ENCODE measurements at regions not wholly inside any gene's neighbourhood (a gene's known extent, or its start where the extent isn't known, plus 50 kb on each side); places are given as distances from the start of the nearest gene placed in this dataset.

- Histone ChIP-seq H3K27me3 (ENCODE audit: insufficient read depth, low read length, poor library complexity, severe bottlenecking) (no peaks in the 10 kb centered on the region), H3F3A (ENCODE audit: low read depth) (no peaks in the 10 kb centered on the region), H3K4me1 (ENCODE audit: insufficient read depth, low read length, poor library complexity, severe bottlenecking) (no peaks in the 10 kb centered on the region), H3K79me2 (ENCODE audit: insufficient read depth, low read length) (no peaks in the 10 kb centered on the region), H3K9ac (ENCODE audit: low read depth, low read length, poor library complexity, severe bottlenecking) (no peak overlapping the region), H3K4me2 (ENCODE audit: low read depth, low read length, poor library complexity, severe bottlenecking) (no peak overlapping the region), H3K4me3 (ENCODE audit: low read length, poor library complexity, severe bottlenecking) (no peak overlapping the region), H4K20me1 (ENCODE audit: insufficient read depth, low read length, poor library complexity, severe bottlenecking) (no peaks in the 10 kb centered on the region), H3K36me3 (ENCODE audit: insufficient read depth, low read length) (no peaks in the 10 kb centered on the region), H3K9me3 (ENCODE audit: insufficient read depth, low read depth, low read length) (no peaks in the 10 kb centered on the region), H3K9me2 (replicated peaks; ENCODE audit: low read depth, low read length) (no peaks in the 10 kb centered on the region), H2AFZ (ENCODE audit: low read length) (no peak overlapping the region)
- no peak for TF ChIP-seq EZH2phosphoT487 (IDR thresholded peaks at IDR 0.05; ENCODE audit: borderline replicate concordance)
- no peak for TF ChIP-seq CTCF (conservative IDR thresholded peaks at IDR 0.05; ENCODE audit: low read length)
These were observed 127.5 kb downstream of the LIG4 start for GRCh38 chr13:108087810-108088209.

DNA sequence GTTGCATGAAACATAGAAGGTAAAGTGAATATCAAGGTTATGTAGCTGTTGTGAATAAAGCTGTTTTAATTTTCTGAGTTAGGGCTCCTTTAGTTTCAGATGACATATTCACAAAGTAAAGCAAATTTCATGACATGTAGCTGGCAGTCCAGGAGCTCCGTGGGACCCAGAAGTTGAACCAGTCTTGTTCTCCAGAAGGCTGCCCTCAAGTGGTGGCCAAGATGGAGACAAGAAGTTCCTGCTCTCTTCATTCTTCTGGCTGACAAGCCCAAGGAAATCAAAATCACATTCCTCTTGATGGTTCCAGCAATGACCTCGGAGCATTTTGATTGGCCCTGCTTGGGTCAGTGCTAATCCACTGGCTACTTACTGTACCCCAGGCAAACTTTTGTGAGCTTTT, 128.7 kb downstream of the LIG4 start:
- Histone ChIP-seq H3K9me3 (ENCODE audit: insufficient read depth, low read depth, low read length) (no peaks in the 10 kb centered on the region), H3K9me2 (replicated peaks; ENCODE audit: low read depth, low read length) (no peaks in the 10 kb centered on the region), H3K4me2 (ENCODE audit: low read depth, low read length, poor library complexity, severe bottlenecking) (no peak overlapping the region), H3K4me3 (ENCODE audit: low read length, poor library complexity, severe bottlenecking) (no peak overlapping the region), H3K27me3 (ENCODE audit: insufficient read depth, low read length, poor library complexity, severe bottlenecking) (no peaks in the 10 kb centered on the region), H4K20me1 (ENCODE audit: insufficient read depth, low read length, poor library complexity, severe bottlenecking) (no peaks in the 10 kb centered on the region), H2AFZ (ENCODE audit: low read length) (no peak overlapping the region), H3K36me3 (ENCODE audit: insufficient read depth, low read length) (no peaks in the 10 kb centered on the region), H3K9ac (ENCODE audit: low read depth, low read length, poor library complexity, severe bottlenecking) (no peak overlapping the region), H3F3A (ENCODE audit: low read depth) (no peaks in the 10 kb centered on the region), H3K79me2 (ENCODE audit: insufficient read depth, low read length) (no peaks in the 10 kb centered on the region), H3K4me1 (ENCODE audit: insufficient read depth, low read length, poor library complexity, severe bottlenecking) (no peaks in the 10 kb centered on the region)
- TF ChIP-seq CTCF (conservative IDR thresholded peaks at IDR 0.05; ENCODE audit: low read length) (no peak), EZH2phosphoT487 (IDR thresholded peaks at IDR 0.05; ENCODE audit: borderline replicate concordance) (no peak)

- Histone ChIP-seq H3K9ac (ENCODE audit: low read depth, low read length, poor library complexity, severe bottlenecking) (no peak overlapping the region), H3K4me3 (ENCODE audit: low read length, poor library complexity, severe bottlenecking) (no peak overlapping the region), H3K36me3 (ENCODE audit: insufficient read depth, low read length) (no peaks in the 10 kb centered on the region), H2AFZ (ENCODE audit: low read length) (no peak overlapping the region), H3K4me2 (ENCODE audit: low read depth, low read length, poor library complexity, severe bottlenecking) (no peak overlapping the region), H3K9me2 (replicated peaks; ENCODE audit: low read depth, low read length) (no peaks in the 10 kb centered on the region), H3K79me2 (ENCODE audit: insufficient read depth, low read length) (no peaks in the 10 kb centered on the region), H3K4me1 (ENCODE audit: insufficient read depth, low read length, poor library complexity, severe bottlenecking) (no peaks in the 10 kb centered on the region), H3F3A (ENCODE audit: low read depth) (no peaks in the 10 kb centered on the region), H3K27me3 (ENCODE audit: insufficient read depth, low read length, poor library complexity, severe bottlenecking) (no peaks in the 10 kb centered on the region), H4K20me1 (ENCODE audit: insufficient read depth, low read length, poor library complexity, severe bottlenecking) (no peaks in the 10 kb centered on the region), H3K9me3 (ENCODE audit: insufficient read depth, low read depth, low read length) (no peaks in the 10 kb centered on the region)
- no peak for TF ChIP-seq EZH2phosphoT487 (IDR thresholded peaks at IDR 0.05; ENCODE audit: borderline replicate concordance)
- TF ChIP-seq CTCF (conservative IDR thresholded peaks at IDR 0.05; ENCODE audit: low read length): no peak
These were observed 130.5 kb downstream of the LIG4 start for GRCh38 chr13:108084840-108085239.
